ENCODE measurements at regions not wholly inside any gene's neighbourhood (a gene's known extent, or its start where the extent isn't known, plus 50 kb on each side); places are given as distances from the start of the nearest gene placed in this dataset.

DNA sequence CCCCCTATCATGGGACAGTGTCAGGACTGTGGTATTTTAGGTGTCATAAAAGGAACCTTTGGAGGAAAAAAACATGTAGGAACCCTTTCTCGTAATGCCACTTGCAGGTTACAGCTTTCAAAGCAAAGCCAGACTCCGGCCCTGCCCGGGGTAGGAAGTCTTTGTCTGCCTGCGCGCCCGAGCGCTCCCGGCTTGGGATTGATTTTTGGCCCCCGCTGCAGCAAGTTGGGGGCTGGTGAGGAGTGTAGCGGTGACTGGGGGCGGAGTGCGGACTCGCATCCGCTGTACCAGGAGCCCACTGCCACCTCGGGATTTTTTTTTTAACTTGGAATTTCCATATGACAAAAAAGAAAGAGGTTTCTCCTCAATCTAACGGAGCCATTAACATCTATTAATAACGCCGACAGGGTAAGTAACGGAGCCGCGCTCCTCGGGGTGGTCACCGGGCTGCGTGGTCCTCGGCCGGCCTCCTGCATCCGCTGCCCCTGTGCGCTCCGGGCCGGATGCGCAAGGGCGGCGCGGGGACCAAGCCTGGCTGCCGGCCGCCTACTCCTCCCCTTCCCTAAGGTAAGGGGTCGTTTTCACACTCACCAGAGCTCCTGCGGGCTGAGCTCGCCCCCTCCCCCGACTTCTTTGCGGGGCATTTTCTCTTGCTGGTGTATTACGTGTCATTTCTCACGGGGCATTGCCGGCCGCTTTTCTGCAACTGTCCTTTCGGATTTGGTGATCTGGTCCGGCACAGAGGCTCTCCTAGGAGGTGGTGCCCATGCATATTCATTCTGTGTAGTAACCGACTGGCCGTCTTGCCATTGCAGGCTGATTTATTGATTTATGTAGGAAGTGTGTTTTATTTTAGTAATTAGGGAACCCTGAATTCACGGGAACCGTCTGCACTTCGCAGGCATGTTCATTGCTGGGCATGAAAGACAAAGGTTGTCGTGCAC is 219.8 kb upstream of the TOPAZ1 start:
- TF ChIP-seq, protein P1, sequence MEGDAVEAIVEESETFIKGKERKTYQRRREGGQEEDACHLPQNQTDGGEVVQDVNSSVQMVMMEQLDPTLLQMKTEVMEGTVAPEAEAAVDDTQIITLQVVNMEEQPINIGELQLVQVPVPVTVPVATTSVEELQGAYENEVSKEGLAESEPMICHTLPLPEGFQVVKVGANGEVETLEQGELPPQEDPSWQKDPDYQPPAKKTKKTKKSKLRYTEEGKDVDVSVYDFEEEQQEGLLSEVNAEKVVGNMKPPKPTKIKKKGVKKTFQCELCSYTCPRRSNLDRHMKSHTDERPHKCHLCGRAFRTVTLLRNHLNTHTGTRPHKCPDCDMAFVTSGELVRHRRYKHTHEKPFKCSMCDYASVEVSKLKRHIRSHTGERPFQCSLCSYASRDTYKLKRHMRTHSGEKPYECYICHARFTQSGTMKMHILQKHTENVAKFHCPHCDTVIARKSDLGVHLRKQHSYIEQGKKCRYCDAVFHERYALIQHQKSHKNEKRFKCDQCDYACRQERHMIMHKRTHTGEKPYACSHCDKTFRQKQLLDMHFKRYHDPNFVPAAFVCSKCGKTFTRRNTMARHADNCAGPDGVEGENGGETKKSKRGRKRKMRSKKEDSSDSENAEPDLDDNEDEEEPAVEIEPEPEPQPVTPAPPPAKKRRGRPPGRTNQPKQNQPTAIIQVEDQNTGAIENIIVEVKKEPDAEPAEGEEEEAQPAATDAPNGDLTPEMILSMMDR (conservative IDR thresholded peaks at IDR 0.05), result no peak

DNA sequence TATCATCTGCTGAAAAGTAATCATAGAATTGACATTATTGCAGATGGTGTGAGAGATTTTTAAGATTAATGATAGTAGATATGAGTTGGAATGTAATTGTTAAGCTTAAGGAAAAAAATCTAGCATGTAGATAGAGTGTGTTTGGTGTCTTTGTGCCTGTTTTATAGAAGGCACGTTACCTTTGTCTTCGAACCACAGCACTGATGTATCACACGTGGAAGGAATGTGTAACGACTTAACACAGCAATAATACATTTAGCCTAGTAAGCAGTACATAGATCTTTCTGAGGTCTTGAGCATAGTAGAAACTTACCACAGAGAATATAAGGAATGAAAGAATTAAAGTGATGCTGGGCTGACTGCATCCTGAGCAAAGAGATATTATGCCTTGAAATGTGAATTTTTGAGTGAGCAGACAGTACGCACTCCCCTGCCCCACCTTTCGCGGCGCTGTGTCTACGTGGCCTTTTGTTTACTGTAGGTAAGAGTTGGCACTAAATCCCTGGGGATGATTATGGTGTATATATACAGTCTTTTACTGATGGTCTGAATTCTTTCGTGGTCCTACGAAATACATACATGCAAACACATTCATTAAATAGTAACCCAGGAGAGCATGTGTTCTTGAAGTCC is 217.6 kb upstream of the TOPAZ1 start:
- TF ChIP-seq, protein P1 (conservative IDR thresholded peaks at IDR 0.05), result no peak
- no peak overlapping the region for H3K27ac ChIP-seq

More for the DNA sequence above, 219.8 kb upstream of the TOPAZ1 start:
- H3K27ac ChIP-seq, result no peak overlapping the region

DNA sequence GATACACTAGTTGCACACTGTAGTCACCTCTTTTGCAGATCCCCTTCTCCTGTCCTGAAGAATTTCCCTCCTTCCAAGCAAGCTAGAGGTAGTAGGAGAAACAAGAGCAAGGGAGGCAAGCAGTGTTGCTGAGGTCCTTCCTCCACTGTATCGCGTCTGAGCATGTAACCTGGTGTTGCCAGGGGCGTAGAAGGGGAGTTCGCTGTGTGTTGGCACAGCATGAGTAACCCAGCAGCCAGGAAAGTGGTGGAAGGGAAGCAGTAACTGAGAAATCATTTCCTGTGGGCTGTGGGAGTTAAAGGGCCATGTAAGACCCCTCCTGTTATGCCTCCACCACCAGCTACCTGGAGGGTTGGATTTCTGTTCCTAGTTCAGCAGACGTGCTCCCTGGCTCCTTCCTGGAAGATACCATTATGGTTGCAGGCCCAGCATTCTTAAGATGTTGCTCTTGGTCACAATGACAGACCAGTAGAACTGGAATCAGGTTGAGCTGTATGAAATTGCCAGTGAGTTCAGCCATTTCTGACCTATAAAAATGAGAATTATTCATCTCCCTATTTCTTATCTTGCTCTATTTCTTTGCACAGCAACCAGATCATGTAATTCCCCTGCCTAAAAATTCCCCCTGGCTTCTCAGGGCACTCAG is 215.3 kb upstream of the TOPAZ1 start:
- TF ChIP-seq, protein P1 (conservative IDR thresholded peaks at IDR 0.05), result no peak
- no peak overlapping the region for H3K27ac ChIP-seq

DNA sequence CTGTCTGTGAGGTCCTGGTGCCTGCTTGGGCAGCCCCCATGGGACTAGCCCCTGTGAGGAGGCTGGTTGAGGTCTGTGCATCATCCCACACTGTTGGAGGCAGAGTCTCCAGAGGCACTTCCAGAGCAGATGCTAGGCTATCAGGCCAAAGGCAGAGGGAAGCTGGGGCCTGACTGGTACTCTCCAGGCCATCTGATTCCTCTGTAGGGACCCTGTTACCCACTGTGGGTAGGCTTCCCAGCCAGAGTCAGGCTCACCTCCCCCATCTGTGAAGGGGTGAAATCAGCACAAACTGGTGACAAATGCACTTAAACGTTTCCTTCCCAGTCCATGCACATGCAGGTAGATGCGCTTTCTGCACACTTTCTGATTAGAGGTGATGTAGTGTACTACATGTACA is 212.6 kb upstream of the TOPAZ1 start:
- TF ChIP-seq, protein P1 (conservative IDR thresholded peaks at IDR 0.05), result no peak
- no peak overlapping the region for H3K27ac ChIP-seq

- no peak overlapping the region for H3K27ac ChIP-seq
- TF ChIP-seq, protein P1 (conservative IDR thresholded peaks at IDR 0.05), result no peak
Measured at GRCh38 chr3:44030285-44030684, 211.4 kb upstream of the TOPAZ1 start.

DNA sequence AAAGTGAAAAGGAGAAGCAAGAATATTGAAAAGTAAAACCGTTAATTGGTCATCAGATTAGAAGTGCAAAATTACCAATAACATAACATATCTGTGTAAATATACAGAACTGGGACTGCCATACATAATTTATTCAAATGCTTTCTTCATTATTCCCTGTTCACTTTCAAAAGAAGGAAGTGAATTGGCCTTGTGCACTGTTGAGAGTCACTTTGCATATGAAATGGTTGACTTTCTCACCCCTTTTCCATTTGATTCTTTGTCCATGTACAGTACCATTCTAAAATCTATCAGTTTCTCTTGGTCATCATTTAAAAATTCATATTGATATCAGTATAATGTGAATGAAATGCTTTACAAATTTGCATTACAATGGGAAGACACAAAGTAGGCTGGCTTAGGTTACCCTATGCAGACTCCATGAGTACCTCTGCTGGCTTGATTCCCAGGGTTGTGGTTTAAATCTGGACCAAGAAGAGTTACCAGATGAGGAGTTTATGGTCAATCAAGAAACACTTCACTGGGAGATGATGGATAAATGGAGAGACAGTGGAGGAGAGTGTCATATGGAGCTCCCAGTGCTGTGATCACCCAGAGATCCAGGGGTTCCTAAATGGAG is 210.9 kb upstream of the TOPAZ1 start:
- no peak overlapping the region for H3K27ac ChIP-seq
- TF ChIP-seq, protein P1 (conservative IDR thresholded peaks at IDR 0.05), result no peak
